Ishikawa (cell line): ENCODE measurements at regions not wholly inside any gene's neighbourhood (a gene's known extent, or its start where the extent isn't known, plus 50 kb on each side); places are given as distances from the start of the nearest gene placed in this dataset.

Source experiments
- EP300 ChIP-seq: IDR thresholded peaks from 2 replicates; pipeline ENCODE4 v1.6.1; 2012; ENCODE audit warnings: borderline replicate concordance
- NFIC ChIP-seq: IDR thresholded peaks from 2 replicates; pipeline ENCODE4 v1.6.1; 2012

DNA sequence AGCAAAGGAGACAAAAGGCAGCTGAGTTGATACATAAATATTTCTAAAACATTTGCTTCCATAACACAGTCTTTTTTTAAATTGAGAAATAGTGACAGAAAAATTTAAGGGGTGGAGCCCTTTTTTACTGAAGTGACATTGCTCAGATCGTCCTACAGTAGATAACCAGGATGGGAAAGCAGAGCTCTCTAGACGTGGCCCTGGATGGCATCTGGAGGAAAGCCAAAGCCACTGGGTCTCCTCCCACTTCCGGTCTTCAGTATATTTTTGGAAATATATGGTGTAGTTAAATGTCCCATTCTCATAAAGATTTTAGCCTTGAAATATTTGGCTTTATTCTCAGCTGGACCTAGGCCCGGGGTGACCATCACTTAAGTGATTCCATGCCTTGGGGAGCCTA, 326.1 kb downstream of the ZNF621 start:
- TF ChIP-seq EP300, result no peak
- no peak for TF ChIP-seq NFIC
